ENCODE measurements at regions not wholly inside any gene's neighbourhood (a gene's known extent, or its start where the extent isn't known, plus 50 kb on each side); places are given as distances from the start of the nearest gene placed in this dataset.

DNA sequence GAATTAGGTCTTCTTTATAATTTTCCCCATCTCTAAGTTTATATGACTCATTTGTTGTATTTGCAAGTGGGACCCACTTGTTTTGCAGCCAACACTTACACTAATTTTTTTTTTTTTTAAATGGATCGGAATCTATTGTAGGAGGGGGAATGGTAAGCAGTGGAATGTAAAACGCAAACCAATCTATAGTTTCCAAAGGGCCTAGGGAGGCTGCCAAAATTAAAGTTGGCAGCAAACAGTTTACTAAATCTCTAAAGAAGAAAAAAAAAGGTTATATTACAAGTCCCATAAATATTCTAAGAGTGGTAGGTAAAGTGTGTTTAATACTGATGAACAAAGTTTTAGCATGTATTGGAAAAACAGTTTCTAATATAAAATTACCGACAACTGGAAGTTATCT is 416.8 kb upstream of the SALL1 start:
- 23 to 100% (median 89%) methylated on average over 1 to 3 of the region's 3 CpGs for WGBS, 10 experiments
- in situ Hi-C loops (cut with MboI; ENCODE audit: low pct_unique_long_range_greater_than_20kb in 2 of 9, low sequenced_read_pairs in 9 of 9, unreplicated experiment in 9 of 9): no loop called here
- no peak for ATAC-seq (replicated peaks in 6 of 8)
- H3K4me3 ChIP-seq: no peak overlapping the region
- H3K4me1 ChIP-seq (replicated peaks in 1 of 2): no peaks in the 10 kb centered on the region
- H3K27ac ChIP-seq: no peak overlapping the region

DNA sequence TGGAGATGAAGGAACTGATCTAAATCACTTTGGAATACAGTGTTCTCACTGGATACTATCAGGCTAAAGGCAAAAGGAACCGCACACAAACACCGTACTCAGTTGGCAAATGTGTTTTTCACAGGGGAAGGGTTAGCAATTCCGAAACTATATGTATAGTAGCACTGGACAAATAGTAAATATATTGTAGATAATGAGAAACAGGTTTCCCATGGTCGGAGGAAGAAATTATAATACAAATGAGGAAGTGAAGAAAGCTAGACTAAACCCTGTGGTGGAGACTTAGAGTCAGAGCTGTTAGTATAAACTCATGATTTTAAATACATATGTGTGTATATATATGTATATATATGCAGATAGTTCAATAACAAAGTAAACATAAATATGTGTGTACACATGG is 414.1 kb upstream of the SALL1 start:
- ATAC-seq (replicated peaks in 6 of 8): peak in 1 of 8 experiments; percentile 95
- in situ Hi-C loops (cut with MboI; ENCODE audit: low pct_unique_long_range_greater_than_20kb in 2 of 9, low sequenced_read_pairs in 9 of 9, unreplicated experiment in 9 of 9): no loop called here

DNA sequence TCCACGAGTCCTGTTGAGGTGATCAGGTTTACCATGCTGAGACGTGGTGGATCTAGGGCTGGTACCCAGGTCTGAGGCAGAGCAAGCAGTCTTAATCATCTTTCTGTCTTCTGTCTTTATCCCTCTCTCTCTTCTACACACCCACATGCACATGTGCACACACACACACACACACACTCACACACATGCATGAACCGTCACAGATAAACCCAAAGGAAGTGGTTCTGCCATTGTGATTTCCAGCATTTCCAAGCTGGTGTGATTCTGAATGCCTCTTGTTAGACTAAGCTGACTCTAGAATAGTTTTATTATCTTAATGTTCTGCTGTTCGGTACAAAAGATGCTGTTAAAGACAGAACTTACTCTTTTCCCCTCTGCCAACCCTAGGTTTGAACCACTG is 411.8 kb upstream of the SALL1 start:
- in situ Hi-C loops (cut with MboI; ENCODE audit: low pct_unique_long_range_greater_than_20kb in 2 of 9, low sequenced_read_pairs in 9 of 9, unreplicated experiment in 9 of 9): no loop called here
- Histone ChIP-seq H3K4me3 (no peak overlapping the region), H3K27ac (no peak overlapping the region), H3K4me1 (replicated peaks in 1 of 2) (peaks cover 0 to 6% of the 10 kb centered on the region in 2 donors)
- 89 to 100% (median 98%) methylated on average over 1 to 4 of the region's 4 CpGs; no CpG with 5 or more reads in 2 of the 10 experiments for WGBS, 10 experiments
- ATAC-seq (replicated peaks in 6 of 8): no peak

More for the DNA sequence above, 414.1 kb upstream of the SALL1 start:
- no peaks in the 10 kb centered on the region for H3K4me1 ChIP-seq (replicated peaks in 1 of 2)
- H3K27ac ChIP-seq: no peak overlapping the region
- WGBS, 10 experiments: 42 to 100% (median 86%) methylated on average over 1 to 4 of the region's 4 CpGs; no CpG with 5 or more reads in 1 of the 10 experiments
- no peak overlapping the region for H3K4me3 ChIP-seq

DNA sequence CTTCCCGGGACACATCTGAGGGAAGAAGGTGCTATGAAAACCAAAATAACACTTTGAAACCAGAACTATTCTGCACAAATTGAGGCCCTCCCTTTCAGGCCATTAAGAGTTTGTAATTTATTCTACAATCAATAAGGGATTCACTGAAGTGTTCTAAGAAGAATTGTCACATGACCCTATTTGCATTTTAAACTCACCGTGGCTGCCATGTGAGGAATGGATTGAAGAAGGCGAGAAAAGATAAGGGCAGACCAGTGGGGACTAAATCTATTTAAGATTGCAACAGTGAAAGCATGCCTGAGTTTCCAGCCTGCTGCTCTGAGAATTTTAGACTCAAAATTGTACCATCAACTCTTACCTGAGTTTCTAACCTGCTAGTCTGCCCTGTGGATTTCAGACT is 408.8 kb upstream of the SALL1 start:
- ATAC-seq (replicated peaks in 6 of 8): no peak
- in situ Hi-C loops (cut with MboI; ENCODE audit: low pct_unique_long_range_greater_than_20kb in 2 of 9, low sequenced_read_pairs in 9 of 9, unreplicated experiment in 9 of 9): no loop called here
- WGBS, 10 experiments: 0 to 100% (median 72%) methylated on average over 1 to 3 of the region's 3 CpGs; no CpG with 5 or more reads in 2 of the 10 experiments
- H3K4me1 ChIP-seq (replicated peaks in 1 of 2): peaks cover 11 to 18% of the 10 kb centered on the region in 2 donors
- no peak overlapping the region for H3K4me3 ChIP-seq
- H3K27ac ChIP-seq: no peak overlapping the region

DNA sequence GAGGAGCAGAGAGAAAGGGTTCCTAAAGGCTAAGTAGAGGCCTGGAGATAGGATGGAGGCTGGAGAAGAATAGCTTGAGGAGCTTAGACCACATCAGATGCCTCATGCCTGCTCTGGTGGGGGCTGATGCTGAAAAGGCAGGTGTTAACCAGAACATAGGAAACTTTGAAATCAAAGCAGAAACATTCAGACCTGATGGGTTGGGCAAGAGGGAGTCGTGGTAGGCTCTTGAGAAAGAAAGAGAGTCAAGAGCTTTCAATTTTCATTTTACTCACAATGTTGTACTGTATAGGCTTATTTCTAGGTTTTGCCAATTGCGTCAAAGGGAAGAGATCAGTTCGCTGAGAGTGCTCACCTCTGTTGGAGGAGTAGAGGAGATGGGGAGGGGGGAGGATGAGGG is 406.6 kb upstream of the SALL1 start:
- in situ Hi-C loops (cut with MboI; ENCODE audit: low pct_unique_long_range_greater_than_20kb in 2 of 9, low sequenced_read_pairs in 9 of 9, unreplicated experiment in 9 of 9): no loop called here
- Histone ChIP-seq H3K4me1 (replicated peaks in 1 of 2) (peaks cover 11 to 21% of the 10 kb centered on the region in 2 donors), H3K27ac (no peak overlapping the region), H3K4me3 (no peak overlapping the region)
- no peak for ATAC-seq (replicated peaks in 6 of 8)
- WGBS, 10 experiments: 67 to 100% (median 100%) methylated on average over 1 to 2 of the region's 3 CpGs; no CpG with 5 or more reads in 2 of the 10 experiments

- H3K4me1 ChIP-seq (replicated peaks in 1 of 2): peaks cover 11 to 21% of the 10 kb centered on the region in 2 donors
- no peak overlapping the region for H3K27ac ChIP-seq
- in situ Hi-C loops (cut with MboI; ENCODE audit: low pct_unique_long_range_greater_than_20kb in 2 of 9, low sequenced_read_pairs in 9 of 9, unreplicated experiment in 9 of 9): no loop called here
- WGBS, 10 experiments: 0 to 70% (median 20%) methylated on average over 2 to 8 of the region's 9 CpGs
- peak; percentile 94 to 99 (median 98) for ATAC-seq (replicated peaks in 6 of 8)
- H3K4me3 ChIP-seq: no peak overlapping the region
These were observed 405.7 kb upstream of the SALL1 start for GRCh38 chr16:51556694-51557340.

GRCh38 chr16:51553910-51554309 is 402.8 kb upstream of the SALL1 start:
- ATAC-seq (replicated peaks in 6 of 8): no peak
- H3K4me3 ChIP-seq: no peak overlapping the region
- H3K4me1 ChIP-seq (replicated peaks in 1 of 2): peaks cover 20 to 32% of the 10 kb centered on the region in 2 donors
- in situ Hi-C loops (cut with MboI; ENCODE audit: low pct_unique_long_range_greater_than_20kb in 2 of 9, low sequenced_read_pairs in 9 of 9, unreplicated experiment in 9 of 9): no loop called here
- 73 to 100% (median 93%) methylated on average over 1 to 7 of the region's 7 CpGs; no CpG with 5 or more reads in 2 of the 10 experiments for WGBS, 10 experiments
- H3K27ac ChIP-seq: no peak overlapping the region

- H3K4me3 ChIP-seq: no peak overlapping the region
- in situ Hi-C loops (cut with MboI; ENCODE audit: low pct_unique_long_range_greater_than_20kb in 2 of 9, low sequenced_read_pairs in 9 of 9, unreplicated experiment in 9 of 9): no loop called here
- no peak overlapping the region for H3K27ac ChIP-seq
- ATAC-seq (replicated peaks in 6 of 8): peak in 1 of 8 experiments; percentile 30
- peaks cover 20 to 32% of the 10 kb centered on the region in 2 donors for H3K4me1 ChIP-seq (replicated peaks in 1 of 2)
- WGBS, 10 experiments: 92 to 100% (median 100%) methylated on average over 1 to 2 of the region's 2 CpGs; no CpG with 5 or more reads in 3 of the 10 experiments
These were observed 402.2 kb upstream of the SALL1 start for GRCh38 chr16:51553314-51553713.

DNA sequence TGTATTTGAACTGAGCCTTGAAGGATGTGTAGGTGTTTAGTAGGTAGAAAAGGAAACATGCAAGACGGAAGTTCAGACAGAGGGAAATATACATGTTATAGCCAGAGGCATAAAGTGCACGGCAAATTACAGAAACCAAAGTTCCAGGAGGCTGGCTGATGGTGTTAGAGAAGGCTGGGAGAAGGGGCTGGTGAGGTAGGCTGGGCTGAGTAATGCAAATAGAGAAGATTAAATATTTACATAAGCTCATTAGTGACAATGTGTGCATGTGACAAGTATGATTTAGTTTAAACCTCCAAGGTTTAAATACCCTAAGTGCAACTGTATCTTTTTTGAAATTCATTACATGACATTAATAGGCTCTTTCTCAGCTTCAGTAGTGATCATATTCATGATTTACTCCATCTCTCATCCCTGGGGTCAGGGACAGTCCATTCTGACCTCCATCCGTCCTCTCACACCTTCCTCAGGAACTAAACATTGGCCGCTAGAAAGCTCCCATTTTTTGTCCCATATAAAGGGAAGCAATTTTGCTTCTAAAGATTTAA is 399.8 kb upstream of the SALL1 start:
- 28 to 100% (median 69%) methylated on average over 1 to 4 of the region's 4 CpGs for WGBS, 10 experiments
- in situ Hi-C loops (cut with MboI; ENCODE audit: low pct_unique_long_range_greater_than_20kb in 2 of 9, low sequenced_read_pairs in 9 of 9, unreplicated experiment in 9 of 9): no loop called here
- H3K27ac ChIP-seq: no peak overlapping the region
- H3K4me1 ChIP-seq (replicated peaks in 1 of 2): peaks cover 9 to 20% of the 10 kb centered on the region in 2 donors
- H3K4me3 ChIP-seq: no peak overlapping the region
- peak; percentile 49 to 96 (median 70) for ATAC-seq (replicated peaks in 6 of 8)

GRCh38 chr16:51549836-51550235 is 398.8 kb upstream of the SALL1 start:
- Histone ChIP-seq H3K4me3 (no peak overlapping the region), H3K4me1 (replicated peaks in 1 of 2) (peaks cover 19 to 27% of the 10 kb centered on the region in 2 donors), H3K27ac (no peak overlapping the region)
- in situ Hi-C loops (cut with MboI; ENCODE audit: low pct_unique_long_range_greater_than_20kb in 2 of 9, low sequenced_read_pairs in 9 of 9, unreplicated experiment in 9 of 9): loop anchor here in 1 of 9 experiments (25.0 kb wide), 1 partner anchor 388 kb away; the partner anchor contains the start of gene SALL1
- 73 to 100% (median 89%) methylated on average over 1 to 3 of the region's 3 CpGs; no CpG with 5 or more reads in 1 of the 10 experiments for WGBS, 10 experiments
- ATAC-seq (replicated peaks in 6 of 8): no peak

- in situ Hi-C loops (cut with MboI; ENCODE audit: low pct_unique_long_range_greater_than_20kb in 2 of 9, low sequenced_read_pairs in 9 of 9, unreplicated experiment in 9 of 9): loop anchor here in 1 of 9 experiments (25.0 kb wide), 1 partner anchor 384 kb away; the partner anchor contains the start of gene SALL1
- no peak for ATAC-seq (replicated peaks in 6 of 8)
- peaks cover 48 to 52% of the 10 kb centered on the region in 2 donors for H3K4me1 ChIP-seq (replicated peaks in 1 of 2)
These were observed 394.9 kb upstream of the SALL1 start for GRCh38 chr16:51545951-51546350.

GRCh38 chr16:51544851-51545467 is 393.9 kb upstream of the SALL1 start:
- Histone ChIP-seq H3K4me3 (no peak overlapping the region), H3K27ac (peak overlapping the region in 1 of 2 donors; percentile 87), H3K4me1 (replicated peaks in 1 of 2) (peaks cover 42 to 44% of the 10 kb centered on the region in 2 donors)
- ATAC-seq (replicated peaks in 6 of 8): peak in 1 of 8 experiments; percentile 17
- in situ Hi-C loops (cut with MboI; ENCODE audit: low pct_unique_long_range_greater_than_20kb in 2 of 9, low sequenced_read_pairs in 9 of 9, unreplicated experiment in 9 of 9): loop anchor here in 1 of 9 experiments (25.0 kb wide), 1 partner anchor 383 kb away; the partner anchor contains the start of gene SALL1
- WGBS, 10 experiments: 0 to 100% (median 60%) methylated on average over 1 to 10 of the region's 13 CpGs; no CpG with 5 or more reads in 2 of the 10 experiments

More at GRCh38 chr16:51545951-51546350, 394.9 kb upstream of the SALL1 start:
- H3K27ac ChIP-seq: no peak overlapping the region
- H3K4me3 ChIP-seq: no peak overlapping the region
- 81 to 100% (median 90%) methylated on average over 1 to 6 of the region's 6 CpGs; no CpG with 5 or more reads in 3 of the 10 experiments for WGBS, 10 experiments

- in situ Hi-C loops (cut with MboI; ENCODE audit: low pct_unique_long_range_greater_than_20kb in 2 of 9, low sequenced_read_pairs in 9 of 9, unreplicated experiment in 9 of 9): loop anchor here in 1 of 9 experiments (25.0 kb wide), 1 partner anchor 382 kb away; the partner anchor contains the start of gene SALL1
- 6 to 96% (median 56%) methylated on average over 2 to 5 of the region's 9 CpGs; no CpG with 5 or more reads in 4 of the 10 experiments for WGBS, 10 experiments
- peak overlapping the region; percentile 71 to 87 for H3K27ac ChIP-seq
- H3K4me1 ChIP-seq (replicated peaks in 1 of 2): peaks cover 51 to 53% of the 10 kb centered on the region in 2 donors
- H3K4me3 ChIP-seq: no peak overlapping the region
- peak in 4 of 8 experiments; percentile 11 to 51 (median 34) for ATAC-seq (replicated peaks in 6 of 8)
These were observed 392.9 kb upstream of the SALL1 start for GRCh38 chr16:51543971-51544370.

Measured in motor neuron (in vitro differentiated cells).